ENCODE measurements at regions not wholly inside any gene's neighbourhood (a gene's known extent, or its start where the extent isn't known, plus 50 kb on each side); places are given as distances from the start of the nearest gene placed in this dataset.

- H3K9me2 ChIP-seq (ENCODE audit: insufficient read depth), result no peaks in the 10 kb centered on the region
- no peak overlapping the region for H3K4me3 ChIP-seq
- WGBS, 2 experiments (ENCODE audit: low coverage in 1 of 2, low lambda C conversion rate in 2 of 2, missing lambda C conversion rate in 2 of 2), result 61% methylated on average over 4 of the region's 4 CpGs
- H3K9ac ChIP-seq, result no peak overlapping the region
- H3F3A ChIP-seq (ENCODE audit: insufficient read depth), result no peaks in the 10 kb centered on the region
- H3K27me3 ChIP-seq (replicated peaks; ENCODE audit: insufficient read depth), result no peaks in the 10 kb centered on the region; the same call in none of the 2 replicates
- no peak for TF ChIP-seq EZH2phosphoT487 (IDR thresholded peaks at IDR 0.05; ENCODE audit: insufficient read depth, low read depth)
- H3K79me2 ChIP-seq (ENCODE audit: insufficient read depth), result no peaks in the 10 kb centered on the region
- no peaks in the 10 kb centered on the region for H3K36me3 ChIP-seq (ENCODE audit: low read depth)
- H3K4me2 ChIP-seq (ENCODE audit: unreplicated experiment), result no peak overlapping the region
- in situ Hi-C loops (cut with MboI), result no loop called here
- H3K9me3 ChIP-seq (ENCODE audit: low read depth), result no peaks in the 10 kb centered on the region
- no peak overlapping the region for H2AFZ ChIP-seq
- no peaks in the 10 kb centered on the region for H3K4me1 ChIP-seq (ENCODE audit: insufficient read depth)
- DNase-seq, result no peak
- no peak overlapping the region for H3K27ac ChIP-seq
- H4K20me1 ChIP-seq (ENCODE audit: insufficient read depth), result no peaks in the 10 kb centered on the region
Observed at GRCh38 chr1:57883642-57883995, 459.8 kb upstream of the DAB1 start.

DNA sequence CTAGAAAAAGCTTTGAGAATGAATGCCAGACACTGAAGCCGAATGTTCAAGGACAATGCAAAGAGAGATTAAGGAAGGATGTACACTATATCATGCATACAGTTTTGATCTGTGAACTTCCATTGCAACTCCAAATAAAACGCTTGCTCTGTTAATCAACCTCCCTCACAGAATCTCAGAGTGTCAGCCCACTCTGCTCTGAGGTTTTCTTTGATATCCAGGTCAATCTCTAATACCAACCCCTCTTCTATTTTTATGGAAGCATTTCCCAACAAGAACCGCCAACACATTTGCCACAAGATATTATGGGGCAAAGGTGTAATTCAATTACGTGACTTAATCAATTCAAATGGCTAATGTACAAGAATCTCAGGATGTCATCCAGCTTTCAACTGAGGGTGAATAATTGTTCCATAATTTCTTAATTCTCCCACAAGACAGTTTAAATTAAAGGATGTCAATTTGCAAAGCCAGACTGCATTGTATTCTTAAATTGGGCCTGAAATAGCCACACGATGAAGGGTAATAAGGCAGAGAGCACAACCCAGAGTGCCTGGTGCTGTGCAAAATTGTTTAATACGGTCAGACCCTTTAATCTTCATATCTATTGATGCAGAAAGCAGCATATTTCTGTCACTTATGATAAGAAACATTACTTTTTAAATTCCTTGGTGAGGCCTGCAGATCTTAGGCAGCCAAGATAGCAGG lies 459.2 kb upstream of the DAB1 start:
- in situ Hi-C loops (cut with MboI), result no loop called here
- Histone ChIP-seq H3F3A (ENCODE audit: insufficient read depth) (no peaks in the 10 kb centered on the region), H3K4me1 (ENCODE audit: insufficient read depth) (no peaks in the 10 kb centered on the region), H3K4me2 (ENCODE audit: unreplicated experiment) (no peak overlapping the region), H2AFZ (no peak overlapping the region), H3K9me3 (ENCODE audit: low read depth) (no peaks in the 10 kb centered on the region), H3K36me3 (ENCODE audit: low read depth) (no peaks in the 10 kb centered on the region), H3K4me3 (no peak overlapping the region), H3K79me2 (ENCODE audit: insufficient read depth) (no peaks in the 10 kb centered on the region), H3K9me2 (ENCODE audit: insufficient read depth) (no peaks in the 10 kb centered on the region), H4K20me1 (ENCODE audit: insufficient read depth) (no peaks in the 10 kb centered on the region), H3K9ac (no peak overlapping the region), H3K27ac (no peak overlapping the region), H3K27me3 (replicated peaks; ENCODE audit: insufficient read depth) (peaks cover 4% of the 10 kb centered on the region)
- WGBS, 2 experiments (ENCODE audit: low coverage in 1 of 2, low lambda C conversion rate in 2 of 2, missing lambda C conversion rate in 2 of 2), result 32 to 34% methylated on average over 6 of the region's 6 CpGs
- TF ChIP-seq EZH2phosphoT487 (IDR thresholded peaks at IDR 0.05; ENCODE audit: insufficient read depth, low read depth) (no peak), EZH2 (IDR thresholded peaks at IDR 0.05; ENCODE audit: insufficient read depth, poor library complexity, severe bottlenecking) (no peak)
- DNase-seq, result no peak

GRCh38 chr1:57882072-57882471 lies 458.2 kb upstream of the DAB1 start:
- H3F3A ChIP-seq (ENCODE audit: insufficient read depth), result no peaks in the 10 kb centered on the region
- H3K27ac ChIP-seq, result no peak overlapping the region
- H3K4me1 ChIP-seq (ENCODE audit: insufficient read depth), result no peaks in the 10 kb centered on the region
- no peak overlapping the region for H3K9ac ChIP-seq
- H3K4me2 ChIP-seq (ENCODE audit: unreplicated experiment), result no peak overlapping the region
- H3K9me2 ChIP-seq (ENCODE audit: insufficient read depth), result no peaks in the 10 kb centered on the region
- no peak overlapping the region for H3K4me3 ChIP-seq
- H3K27me3 ChIP-seq (replicated peaks; ENCODE audit: insufficient read depth), result peaks cover 8% of the 10 kb centered on the region
- 12 to 15% methylated on average over 3 of the region's 3 CpGs for WGBS, 2 experiments (ENCODE audit: low coverage in 1 of 2, low lambda C conversion rate in 2 of 2, missing lambda C conversion rate in 2 of 2)
- in situ Hi-C loops (cut with MboI), result no loop called here
- DNase-seq, result no peak
- no peaks in the 10 kb centered on the region for H4K20me1 ChIP-seq (ENCODE audit: insufficient read depth)
- H3K79me2 ChIP-seq (ENCODE audit: insufficient read depth), result no peaks in the 10 kb centered on the region
- H2AFZ ChIP-seq, result no peak overlapping the region
- H3K36me3 ChIP-seq (ENCODE audit: low read depth), result no peaks in the 10 kb centered on the region
- no peak for TF ChIP-seq EZH2 (IDR thresholded peaks at IDR 0.05; ENCODE audit: insufficient read depth, poor library complexity, severe bottlenecking)
- TF ChIP-seq EZH2phosphoT487 (IDR thresholded peaks at IDR 0.05; ENCODE audit: insufficient read depth, low read depth), result no peak
- H3K9me3 ChIP-seq (ENCODE audit: low read depth), result no peaks in the 10 kb centered on the region

DNA sequence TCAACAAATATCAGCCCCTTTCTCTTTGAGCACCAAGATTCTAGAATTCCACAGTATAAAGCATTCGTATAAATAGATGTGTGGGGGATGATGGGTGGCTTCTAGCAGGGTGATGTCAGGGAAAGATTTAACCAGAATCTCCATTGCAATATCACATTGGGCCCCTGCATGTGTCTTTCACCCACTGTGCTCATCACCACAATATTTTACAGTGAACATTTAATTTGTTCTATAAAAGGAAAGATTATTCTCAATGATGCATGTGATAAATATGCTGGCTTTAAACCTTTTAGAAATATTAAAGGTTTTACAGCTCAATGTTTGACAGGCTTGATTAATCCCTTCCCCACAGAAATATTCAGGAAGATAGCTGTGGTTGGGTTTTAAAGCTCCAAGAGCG lies 457.8 kb upstream of the DAB1 start:
- Histone ChIP-seq H3K79me2 (ENCODE audit: insufficient read depth) (no peaks in the 10 kb centered on the region), H3K4me2 (ENCODE audit: unreplicated experiment) (no peak overlapping the region), H3K4me3 (no peak overlapping the region), H3K9ac (no peak overlapping the region), H3K9me2 (ENCODE audit: insufficient read depth) (no peaks in the 10 kb centered on the region), H4K20me1 (ENCODE audit: insufficient read depth) (no peaks in the 10 kb centered on the region), H2AFZ (no peak overlapping the region), H3F3A (ENCODE audit: insufficient read depth) (no peaks in the 10 kb centered on the region), H3K4me1 (ENCODE audit: insufficient read depth) (no peaks in the 10 kb centered on the region), H3K9me3 (ENCODE audit: low read depth) (no peaks in the 10 kb centered on the region), H3K27me3 (replicated peaks; ENCODE audit: insufficient read depth) (peaks cover 8% of the 10 kb centered on the region), H3K36me3 (ENCODE audit: low read depth) (no peaks in the 10 kb centered on the region), H3K27ac (no peak overlapping the region)
- TF ChIP-seq EZH2 (IDR thresholded peaks at IDR 0.05; ENCODE audit: insufficient read depth, poor library complexity, severe bottlenecking) (no peak), EZH2phosphoT487 (IDR thresholded peaks at IDR 0.05; ENCODE audit: insufficient read depth, low read depth) (no peak)
- in situ Hi-C loops (cut with MboI), result no loop called here
- DNase-seq, result no peak
- 19 to 21% methylated on average over 2 of the region's 2 CpGs for WGBS, 2 experiments (ENCODE audit: low coverage in 1 of 2, low lambda C conversion rate in 2 of 2, missing lambda C conversion rate in 2 of 2)

DNA sequence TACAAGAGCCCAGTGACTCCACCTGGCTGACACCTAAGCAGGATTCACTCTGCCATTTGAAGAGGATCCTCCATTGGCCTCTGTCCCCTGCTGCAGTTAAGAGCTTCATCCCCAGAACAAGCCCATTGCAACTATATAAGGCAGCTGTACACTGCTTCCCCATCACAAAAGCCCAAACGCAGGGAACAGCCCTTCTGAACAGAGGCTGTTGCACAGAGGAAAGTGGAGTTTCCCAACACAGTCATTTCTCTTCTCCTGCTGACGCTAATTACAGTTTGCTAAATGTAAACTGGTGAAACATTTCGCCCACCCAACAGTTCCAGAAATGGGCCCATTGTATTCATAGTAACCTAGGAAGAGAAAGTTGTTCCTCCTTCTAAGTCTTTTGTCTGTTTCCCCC lies 455.8 kb upstream of the DAB1 start:
- no peak for DNase-seq
- Histone ChIP-seq H3K4me3 (no peak overlapping the region), H3K36me3 (ENCODE audit: low read depth) (no peaks in the 10 kb centered on the region), H4K20me1 (ENCODE audit: insufficient read depth) (no peaks in the 10 kb centered on the region), H3K9ac (no peak overlapping the region), H3K27me3 (replicated peaks; ENCODE audit: insufficient read depth) (peaks cover 8% of the 10 kb centered on the region), H3K27ac (no peak overlapping the region), H3K9me3 (ENCODE audit: low read depth) (no peaks in the 10 kb centered on the region), H2AFZ (no peak overlapping the region), H3K9me2 (ENCODE audit: insufficient read depth) (no peaks in the 10 kb centered on the region), H3K79me2 (ENCODE audit: insufficient read depth) (no peaks in the 10 kb centered on the region), H3F3A (ENCODE audit: insufficient read depth) (no peaks in the 10 kb centered on the region), H3K4me1 (ENCODE audit: insufficient read depth) (no peaks in the 10 kb centered on the region), H3K4me2 (ENCODE audit: unreplicated experiment) (no peak overlapping the region)
- in situ Hi-C loops (cut with MboI), result no loop called here
- TF ChIP-seq EZH2phosphoT487 (IDR thresholded peaks at IDR 0.05; ENCODE audit: insufficient read depth, low read depth), result no peak
- no peak for TF ChIP-seq EZH2 (IDR thresholded peaks at IDR 0.05; ENCODE audit: insufficient read depth, poor library complexity, severe bottlenecking)
- 19 to 39% methylated on average over 3 of the region's 3 CpGs for WGBS, 2 experiments (ENCODE audit: low coverage in 1 of 2, low lambda C conversion rate in 2 of 2, missing lambda C conversion rate in 2 of 2)
